ENCODE measurements at regions not wholly inside any gene's neighbourhood (a gene's known extent, or its start where the extent isn't known, plus 50 kb on each side); places are given as distances from the start of the nearest gene placed in this dataset.

- no peak overlapping the region for H3K4me3 ChIP-seq
- no peak for DNase-seq (ENCODE audit: low spot score in 2 of 2)
- no peaks in the 10 kb centered on the region for H3K27me3 ChIP-seq
- no peaks in the 10 kb centered on the region for H3K36me3 ChIP-seq
- H3K27ac ChIP-seq, result no peak overlapping the region
- TF ChIP-seq EP300 (IDR thresholded peaks at IDR 0.05), result no peak
- TF ChIP-seq CTCF (IDR thresholded peaks at IDR 0.05), result no peak
- no peak for TF ChIP-seq POLR2A (IDR thresholded peaks at IDR 0.05)
- H3K4me1 ChIP-seq, result no peaks in the 10 kb centered on the region
- H3K9me3 ChIP-seq, result no peaks in the 10 kb centered on the region
Observed at GRCh38 chr1:70906800-70907199, 140.8 kb downstream of the PTGER3 start.

- H3K4me1 ChIP-seq, result no peaks in the 10 kb centered on the region
- 82 to 84% methylated on average over 8 of the region's 8 CpGs for WGBS, 2 donors
- H3K4me3 ChIP-seq, result no peak overlapping the region
- H3K36me3 ChIP-seq, result no peaks in the 10 kb centered on the region
- no peaks in the 10 kb centered on the region for H3K27me3 ChIP-seq
- DNase-seq (ENCODE audit: low spot score in 2 of 2), result no peak
- no peak for TF ChIP-seq CTCF (IDR thresholded peaks at IDR 0.05)
- TF ChIP-seq POLR2A (IDR thresholded peaks at IDR 0.05), result no peak
- H3K9me3 ChIP-seq, result no peaks in the 10 kb centered on the region
- no peak overlapping the region for H3K27ac ChIP-seq
Observed at GRCh38 chr1:70907563-70908310, 139.9 kb downstream of the PTGER3 start.

DNA sequence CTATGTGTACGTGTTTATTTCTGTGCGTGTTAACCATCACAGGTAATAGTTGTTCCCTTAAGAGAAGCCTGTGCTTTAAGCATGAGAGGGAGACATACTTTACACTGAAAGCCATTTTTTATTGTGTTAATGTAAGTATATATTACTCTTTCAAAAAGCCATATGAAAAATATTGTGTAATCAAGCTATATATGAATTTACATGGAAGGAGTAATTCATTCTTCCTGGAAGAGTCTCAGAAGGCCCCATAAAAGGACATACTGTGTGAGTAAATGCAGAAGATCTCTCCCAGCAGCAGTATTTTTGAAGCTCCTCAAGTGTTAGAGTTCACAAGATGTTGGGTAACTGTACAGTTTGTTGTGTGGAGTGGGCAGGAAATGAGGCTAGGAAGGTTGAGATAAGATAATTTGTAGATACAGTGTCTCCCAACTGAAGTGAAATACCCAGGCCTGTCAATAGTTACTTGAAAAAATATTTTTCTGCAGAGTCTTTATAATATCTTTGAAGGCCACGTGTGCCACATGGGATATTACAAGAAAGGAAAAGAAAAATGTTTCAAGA, 138.3 kb downstream of the PTGER3 start:
- Histone ChIP-seq H3K4me3 (no peak overlapping the region), H3K36me3 (no peaks in the 10 kb centered on the region), H3K4me1 (no peaks in the 10 kb centered on the region), H3K27me3 (no peaks in the 10 kb centered on the region), H3K27ac (no peak overlapping the region), H3K9me3 (no peaks in the 10 kb centered on the region)
- 77 to 82% methylated on average over 3 of the region's 3 CpGs for WGBS, 2 donors
- DNase-seq (ENCODE audit: low spot score in 2 of 2), result no peak
- no peak for TF ChIP-seq EP300 (IDR thresholded peaks at IDR 0.05)
- TF ChIP-seq POLR2A (IDR thresholded peaks at IDR 0.05), result no peak
- TF ChIP-seq CTCF (IDR thresholded peaks at IDR 0.05), result no peak

DNA sequence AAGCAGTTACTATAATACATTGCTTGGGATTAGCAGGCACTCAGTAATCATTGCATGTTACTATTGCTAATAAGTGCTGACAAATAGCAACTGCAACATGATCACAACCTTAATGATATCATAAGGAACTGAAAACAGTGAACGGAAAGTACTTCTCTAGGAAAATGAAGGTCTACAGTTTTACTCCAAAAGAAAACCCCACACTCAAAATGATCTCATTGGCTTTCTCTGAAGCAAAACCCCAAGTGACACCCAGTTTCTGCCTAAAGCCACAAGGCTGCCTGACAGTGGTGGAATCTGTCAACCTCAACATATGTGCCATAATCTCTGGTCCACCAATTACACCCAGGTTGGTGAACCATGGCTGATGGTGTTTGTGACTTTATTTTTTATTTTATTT, 137.6 kb downstream of the PTGER3 start:
- H3K4me1 ChIP-seq, result no peaks in the 10 kb centered on the region
- WGBS, 2 donors, result 60 to 65% methylated on average over 1 of the region's 1 CpG
- TF ChIP-seq EP300 (IDR thresholded peaks at IDR 0.05) (no peak), CTCF (IDR thresholded peaks at IDR 0.05) (no peak), POLR2A (IDR thresholded peaks at IDR 0.05) (no peak)
- DNase-seq (ENCODE audit: low spot score in 2 of 2), result no peak
- H3K4me3 ChIP-seq, result no peak overlapping the region
- H3K9me3 ChIP-seq, result no peaks in the 10 kb centered on the region
- no peak overlapping the region for H3K27ac ChIP-seq
- no peaks in the 10 kb centered on the region for H3K36me3 ChIP-seq
- H3K27me3 ChIP-seq, result no peaks in the 10 kb centered on the region

DNA sequence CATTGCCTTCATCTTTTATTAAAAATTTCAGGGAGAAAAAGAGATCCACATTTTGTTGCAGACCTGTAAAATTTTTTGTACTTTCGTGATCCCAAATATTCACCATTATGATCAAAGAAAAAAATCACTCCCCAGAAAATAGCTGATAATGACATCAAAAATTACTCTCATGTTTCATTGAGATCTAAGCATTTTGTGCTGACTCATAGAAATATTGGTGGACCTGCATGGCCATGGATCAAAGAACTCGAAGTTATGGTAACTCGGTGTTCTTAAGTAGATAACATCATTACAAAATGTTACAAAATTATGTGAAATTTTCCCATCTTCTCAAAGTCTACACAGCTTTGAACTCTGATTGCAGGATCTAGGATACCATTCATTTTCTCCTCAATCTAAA, 135.8 kb downstream of the PTGER3 start:
- Histone ChIP-seq H3K27ac (no peak overlapping the region), H3K27me3 (no peaks in the 10 kb centered on the region), H3K4me3 (no peak overlapping the region), H3K36me3 (no peaks in the 10 kb centered on the region), H3K4me1 (no peaks in the 10 kb centered on the region), H3K9me3 (no peaks in the 10 kb centered on the region)
- WGBS, 2 donors, result 90 to 92% methylated on average over 3 of the region's 3 CpGs
- no peak for DNase-seq (ENCODE audit: low spot score in 2 of 2)
- TF ChIP-seq POLR2A (IDR thresholded peaks at IDR 0.05) (no peak), CTCF (IDR thresholded peaks at IDR 0.05) (no peak), EP300 (IDR thresholded peaks at IDR 0.05) (no peak)
